BJ (cell line): ENCODE measurements at regions not wholly inside any gene's neighbourhood (a gene's known extent, or its start where the extent isn't known, plus 50 kb on each side); places are given as distances from the start of the nearest gene placed in this dataset.
"Not testable (repeated sequence)": the region's sequence is repeated elsewhere in the genome, so short reads cannot be mapped to it uniquely, and the experiment has no call there.

Source experiments
- CTCF ChIA-PET: fragments of 350-600 bp; formaldehyde crosslinking; extraction: SDS; loops from one replicate; lab custom pipeline; 2021; ENCODE audit warnings: antibody characterized with exemption, inconsistent platforms; lab: Yijun Ruan, JAX
- POLR2A ChIA-PET: fragments of 300-600 bp; sonication (Branson Sonifier 250); formaldehyde crosslinking; extraction: SDS; loops from one replicate; lab custom pipeline; 2021; ENCODE audit warnings: antibody characterized with exemption; lab: Charles Lee
- DNase-seq: peaks from one replicate; pipeline ENCODE4 v3.0.0-alpha.2; 2011; ENCODE audit warnings: low read depth
- H3K27me3 ChIP-seq: 2 replicates; pipeline ENCODE4 v1.6.0; 2011; ENCODE audit warnings: low read length; ENCODE audit not compliant: control insufficient read depth, insufficient read depth
- H3K36me3 ChIP-seq: 2 replicates; pipeline ENCODE4 v1.5.1; 2011; ENCODE audit warnings: low read length; ENCODE audit not compliant: control insufficient read depth, insufficient read depth
- H3K4me3 ChIP-seq: 2 replicates; pipeline ENCODE4 v1.5.1; 2011; ENCODE audit warnings: low read depth, mild to moderate bottlenecking, control low read depth, low read length
- CTCF ChIP-seq: IDR thresholded peaks from 2 replicates; pipeline ENCODE4 v1.5.1; 2011; ENCODE audit warnings: low read depth, mild to moderate bottlenecking, control low read depth, inconsistent platforms, low read length, moderate library complexity; ENCODE audit not compliant: insufficient read depth

GRCh38 chr1:4176841-4177240, 276.8 kb upstream of the C1orf174 start:
- ChIA-PET POLR2A (no interaction called here), CTCF (no interaction called here)
- Histone ChIP-seq H3K36me3 (no peaks in the 10 kb centered on the region), H3K4me3 (no peak overlapping the region), H3K27me3 (no peaks in the 10 kb centered on the region)
- TF ChIP-seq CTCF = no peak
- DNase-seq = no peak

GRCh38 chr1:4177425-4178150, 277.5 kb upstream of the C1orf174 start:
- ChIA-PET POLR2A (no interaction called here), CTCF (no interaction called here)
- no peaks in the 10 kb centered on the region for H3K36me3 ChIP-seq
- DNase-seq = no peak
- no peak for TF ChIP-seq CTCF
- no peaks in the 10 kb centered on the region for H3K27me3 ChIP-seq
- no peak overlapping the region for H3K4me3 ChIP-seq

- H3K27me3 ChIP-seq = no peaks in the 10 kb centered on the region
- DNase-seq = no peak
- no peak for TF ChIP-seq CTCF
- ChIA-PET CTCF (no interaction called here), POLR2A (no interaction called here)
- no peak overlapping the region for H3K4me3 ChIP-seq
- H3K36me3 ChIP-seq = no peaks in the 10 kb centered on the region
These were observed 278.5 kb upstream of the C1orf174 start for GRCh38 chr1:4178501-4179113.

DNA sequence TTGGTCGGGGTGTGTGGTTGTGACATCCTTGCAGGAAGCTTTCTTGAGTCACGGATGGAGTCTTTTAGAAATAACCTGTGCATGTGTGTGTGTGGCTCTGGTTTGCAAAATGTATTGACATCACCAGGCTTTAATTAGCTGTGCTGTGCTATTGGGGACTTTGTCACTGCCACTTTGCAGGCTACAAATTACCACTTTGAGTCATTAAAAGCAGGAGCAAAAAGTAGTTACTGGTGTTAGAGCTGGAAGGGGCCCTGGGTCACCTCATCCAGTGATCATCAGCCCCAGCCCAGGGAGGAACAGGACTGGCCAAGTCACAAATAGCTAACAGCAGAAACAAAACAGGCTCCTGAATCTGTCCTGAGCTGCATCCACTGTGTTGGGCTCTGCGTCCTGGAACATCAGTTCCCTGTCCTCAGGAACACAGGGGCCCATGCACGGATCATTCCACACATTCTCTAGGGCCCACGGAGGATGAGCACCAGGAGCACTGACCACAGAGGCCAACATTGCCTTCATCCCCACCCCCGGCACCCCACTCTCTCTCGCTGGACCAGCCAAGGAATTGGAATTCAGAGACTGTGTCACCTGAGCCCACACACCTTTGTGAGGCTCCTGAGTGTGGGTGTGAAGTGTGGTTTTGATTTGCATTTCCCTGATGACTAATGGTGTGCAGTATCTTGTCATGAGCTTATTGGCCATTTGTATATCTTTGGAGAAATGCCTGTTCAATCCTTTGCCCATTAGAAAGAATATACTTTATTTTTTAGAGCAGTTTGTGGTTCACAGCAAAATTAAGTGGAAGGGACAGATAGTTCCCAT, 280.1 kb upstream of the C1orf174 start:
- POLR2A ChIA-PET = no interaction called here
- CTCF ChIA-PET = no interaction called here
- no peaks in the 10 kb centered on the region for H3K27me3 ChIP-seq

DNA sequence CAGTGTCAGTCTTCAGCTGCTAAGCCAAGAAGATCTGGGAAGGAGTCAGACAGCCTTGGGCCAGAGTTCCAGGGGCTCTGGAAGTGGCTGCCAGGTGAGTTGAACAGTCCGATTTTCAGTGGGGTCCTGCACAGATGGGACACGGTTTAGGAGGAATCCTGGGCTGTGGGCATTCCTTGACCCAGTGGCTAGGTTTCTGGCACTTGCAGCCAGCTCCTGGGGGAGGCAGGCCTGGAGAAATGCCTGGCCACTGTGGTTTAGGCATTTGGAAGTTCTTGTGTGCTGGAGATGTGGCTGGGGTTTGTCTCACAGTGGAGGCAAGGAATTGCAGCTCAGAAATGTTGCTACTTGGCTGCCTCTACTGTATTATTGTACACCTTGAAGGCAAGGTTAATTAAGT, 286.4 kb upstream of the C1orf174 start:
- DNase-seq, POLR2A ChIA-PET: not testable (repeated sequence)

More for the DNA sequence above, 280.1 kb upstream of the C1orf174 start:
- Histone ChIP-seq H3K4me3 (no peak overlapping the region), H3K36me3 (no peaks in the 10 kb centered on the region)
- TF ChIP-seq CTCF = no peak
- DNase-seq = no peak

More for the DNA sequence above, 286.4 kb upstream of the C1orf174 start:
- H3K4me3 ChIP-seq, H3K36me3 ChIP-seq, H3K27me3 ChIP-seq, CTCF ChIA-PET: not testable (repeated sequence)
